Ovary (tissue), 3 donors: ENCODE measurements at regions not wholly inside any gene's neighbourhood (a gene's known extent, or its start where the extent isn't known, plus 50 kb on each side); places are given as distances from the start of the nearest gene placed in this dataset.

ENCODE experiments used
- EP300 ChIP-seq: sonication (generic); formaldehyde crosslinking; IDR thresholded peaks from one replicate; pipeline ENCODE4 v1.6.1; 2017; ENCODE audit warnings: antibody characterized with exemption
- TF ChIP-seq, protein P1 (sequence below), 3 donors: fragments of 450-650 bp in 2 of 3; fragments of 200-600 bp in 1 of 3; IDR thresholded peaks; one replicate each; pipeline versions ENCODE4 v1.5.1 to v1.8.0; 2016 to 2022; ENCODE audit warnings: antibody characterized with exemption in 3 of 3, mild to moderate bottlenecking in 1 of 3
- donor health status: DM: no; HTN: no; CAD: no.

DNA sequence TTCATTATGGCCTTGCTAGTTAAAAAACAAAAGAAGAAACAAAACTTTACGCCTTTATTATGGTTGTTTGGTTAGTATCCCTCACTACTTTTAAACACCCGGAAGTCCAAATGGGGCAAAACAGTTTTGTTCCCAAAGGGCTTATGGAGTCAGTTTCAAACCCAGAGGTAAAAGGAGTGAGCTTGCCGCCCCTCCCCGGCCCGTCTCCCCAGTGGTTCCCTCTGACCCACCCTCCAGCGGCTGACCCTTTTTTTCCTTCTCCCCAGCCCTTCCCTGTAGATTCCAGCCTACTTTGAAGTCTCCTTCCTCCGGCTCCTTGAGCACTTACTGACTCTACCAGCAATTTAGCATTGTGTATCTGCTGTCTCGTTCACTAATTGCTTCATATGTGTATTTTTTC is 209.2 kb downstream of the ICOS start:
- TF ChIP-seq, protein P1, sequence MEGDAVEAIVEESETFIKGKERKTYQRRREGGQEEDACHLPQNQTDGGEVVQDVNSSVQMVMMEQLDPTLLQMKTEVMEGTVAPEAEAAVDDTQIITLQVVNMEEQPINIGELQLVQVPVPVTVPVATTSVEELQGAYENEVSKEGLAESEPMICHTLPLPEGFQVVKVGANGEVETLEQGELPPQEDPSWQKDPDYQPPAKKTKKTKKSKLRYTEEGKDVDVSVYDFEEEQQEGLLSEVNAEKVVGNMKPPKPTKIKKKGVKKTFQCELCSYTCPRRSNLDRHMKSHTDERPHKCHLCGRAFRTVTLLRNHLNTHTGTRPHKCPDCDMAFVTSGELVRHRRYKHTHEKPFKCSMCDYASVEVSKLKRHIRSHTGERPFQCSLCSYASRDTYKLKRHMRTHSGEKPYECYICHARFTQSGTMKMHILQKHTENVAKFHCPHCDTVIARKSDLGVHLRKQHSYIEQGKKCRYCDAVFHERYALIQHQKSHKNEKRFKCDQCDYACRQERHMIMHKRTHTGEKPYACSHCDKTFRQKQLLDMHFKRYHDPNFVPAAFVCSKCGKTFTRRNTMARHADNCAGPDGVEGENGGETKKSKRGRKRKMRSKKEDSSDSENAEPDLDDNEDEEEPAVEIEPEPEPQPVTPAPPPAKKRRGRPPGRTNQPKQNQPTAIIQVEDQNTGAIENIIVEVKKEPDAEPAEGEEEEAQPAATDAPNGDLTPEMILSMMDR (IDR thresholded peaks at IDR 0.05), result no peak
- no peak for TF ChIP-seq EP300
